T-helper 17 cell (primary cell): ENCODE measurements at regions not wholly inside any gene's neighbourhood (a gene's known extent, or its start where the extent isn't known, plus 50 kb on each side); places are given as distances from the start of the nearest gene placed in this dataset.
"Not testable (repeated sequence)": the region's sequence is repeated elsewhere in the genome, so short reads cannot be mapped to it uniquely, and the experiment has no call there.

Experiments used
- ATAC-seq: fragments of 150-1000 bp; cut with Tn5 transposase; 2 replicates; pipeline ENCODE4 v1.10.0; 2021; ENCODE audit warnings: mild to moderate bottlenecking, moderate library complexity
- DNase-seq, 3 donors: peaks; one replicate each; pipeline versions ENCODE4 v3.0.0 to v3.0.0-alpha.2; 2020 to 2021
- H3K9me3 ChIP-seq: one replicate; pipeline ENCODE4 v1.7.0; 2013; ENCODE audit warnings: low read length, mild to moderate bottlenecking; ENCODE audit not compliant: control insufficient read depth, poor library complexity, severe bottlenecking
- H3K27ac Mint-ChIP-seq: one replicate; pipeline ENCODE4 v1.8.0; 2022; ENCODE audit warnings: mild to moderate bottlenecking, moderate library complexity, mixed read lengths
- H3K27me3 Mint-ChIP-seq: one replicate; pipeline ENCODE4 v1.8.0; 2022; ENCODE audit warnings: mixed read lengths
- H3K36me3 Mint-ChIP-seq: one replicate; pipeline ENCODE4 v1.8.0; 2022; ENCODE audit warnings: low read depth, mixed read lengths
- H3K4me1 Mint-ChIP-seq: one replicate; pipeline ENCODE4 v1.8.0; 2022; ENCODE audit warnings: mild to moderate bottlenecking, mixed read lengths
- H3K4me3 Mint-ChIP-seq: one replicate; pipeline ENCODE4 v1.8.0; 2022; ENCODE audit warnings: mild to moderate bottlenecking, moderate library complexity, mixed read lengths

- Mint-ChIP-seq H3K27me3 (no peaks in the 10 kb centered on the region), H3K4me1 (no peaks in the 10 kb centered on the region), H3K4me3 (no peak overlapping the region), H3K36me3 (no peaks in the 10 kb centered on the region), H3K27ac (no peak overlapping the region)
- ATAC-seq (no peak), DNase-seq (no peak)
- H3K9me3 ChIP-seq: no peaks in the 10 kb centered on the region
Observed at GRCh38 chr18:1487457-1487856, 582.8 kb downstream of the ADCYAP1 start.

- H3K27me3 Mint-ChIP-seq: no peaks in the 10 kb centered on the region
- no peak overlapping the region for H3K27ac Mint-ChIP-seq
- no peak for ATAC-seq
- no peaks in the 10 kb centered on the region for H3K4me1 Mint-ChIP-seq
- DNase-seq: no peak
- H3K9me3 ChIP-seq: no peaks in the 10 kb centered on the region
- H3K4me3 Mint-ChIP-seq: no peak overlapping the region
- H3K36me3 Mint-ChIP-seq: no peaks in the 10 kb centered on the region
Observed at GRCh38 chr18:1488394-1488793, 583.7 kb downstream of the ADCYAP1 start.

DNA sequence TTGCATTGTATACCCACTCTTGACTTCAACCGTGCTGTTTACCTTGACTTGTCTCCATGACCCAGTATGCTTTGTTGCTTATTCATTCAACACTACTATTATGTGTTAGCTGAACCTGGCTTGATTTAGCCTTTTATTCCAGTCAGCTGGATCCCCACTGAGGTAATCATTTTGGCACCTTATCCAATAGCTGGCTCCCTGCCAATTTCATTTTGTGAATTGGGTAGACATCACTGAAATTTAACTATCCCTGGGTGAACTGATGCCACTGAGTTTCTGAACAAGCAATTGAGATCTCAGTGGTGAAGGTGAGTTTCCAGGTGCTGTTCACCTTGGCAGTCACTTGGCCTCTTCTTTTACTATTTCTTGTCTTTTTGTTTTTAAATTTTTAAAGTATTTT lies 584.3 kb downstream of the ADCYAP1 start:
- H3K4me3 Mint-ChIP-seq: no peak overlapping the region
- no peaks in the 10 kb centered on the region for H3K36me3 Mint-ChIP-seq
- H3K27me3 Mint-ChIP-seq: no peaks in the 10 kb centered on the region
- ATAC-seq: no peak
- no peaks in the 10 kb centered on the region for H3K4me1 Mint-ChIP-seq
- DNase-seq: no peak
- H3K27ac Mint-ChIP-seq: no peak overlapping the region
- H3K9me3 ChIP-seq: no peaks in the 10 kb centered on the region

DNA sequence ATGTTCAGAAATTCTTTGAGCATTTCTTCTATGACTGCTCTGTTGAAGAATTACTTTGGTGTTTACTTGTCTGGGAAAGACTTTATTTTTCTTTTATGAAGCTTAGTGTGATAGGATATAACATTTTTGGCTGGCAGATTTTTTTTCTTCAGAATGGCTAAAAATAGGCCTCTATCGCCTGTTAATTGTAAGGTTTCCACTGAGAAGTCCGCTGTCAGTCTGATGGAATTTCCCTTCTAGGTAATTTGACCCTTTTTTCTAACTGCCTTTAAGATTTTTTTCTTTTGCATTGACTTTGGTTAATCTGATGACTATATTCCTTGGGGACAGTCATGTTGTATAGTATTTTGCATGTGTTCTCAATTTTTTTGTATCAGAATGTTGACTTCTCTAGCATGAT lies 590.7 kb downstream of the ADCYAP1 start:
- H3K4me1 Mint-ChIP-seq: no peaks in the 10 kb centered on the region
- H3K9me3 ChIP-seq: no peaks in the 10 kb centered on the region
- H3K4me3 Mint-ChIP-seq: no peak overlapping the region
- DNase-seq (no peak), ATAC-seq (no peak)
- no peak overlapping the region for H3K27ac Mint-ChIP-seq
- H3K36me3 Mint-ChIP-seq: no peaks in the 10 kb centered on the region
- H3K27me3 Mint-ChIP-seq: no peaks in the 10 kb centered on the region

GRCh38 chr18:1496096-1496495 lies 591.4 kb downstream of the ADCYAP1 start:
- no peak for ATAC-seq
- Mint-ChIP-seq H3K4me3 (no peak overlapping the region), H3K36me3 (no peaks in the 10 kb centered on the region), H3K4me1 (no peaks in the 10 kb centered on the region), H3K27ac (no peak overlapping the region), H3K27me3 (no peaks in the 10 kb centered on the region)
- DNase-seq: no peak
- no peaks in the 10 kb centered on the region for H3K9me3 ChIP-seq

DNA sequence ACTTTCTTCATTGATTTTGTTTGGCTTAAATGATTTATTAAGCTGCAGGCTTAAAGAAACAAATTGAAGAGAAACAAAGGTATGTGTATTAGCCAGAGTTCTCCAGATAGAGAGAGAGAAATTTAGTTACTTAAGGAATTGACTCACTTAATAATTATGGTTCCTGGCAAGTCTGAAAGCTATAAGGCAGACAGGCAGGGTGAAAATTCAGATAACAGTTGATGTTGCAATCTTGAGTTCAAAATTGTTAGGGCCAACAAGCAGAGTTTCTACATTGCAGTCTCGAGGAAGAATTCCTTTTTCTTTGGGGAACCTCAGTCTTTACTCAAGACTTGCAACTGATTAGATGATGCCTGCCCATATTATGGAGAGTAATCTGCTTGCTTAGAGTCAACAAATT lies 593.5 kb downstream of the ADCYAP1 start:
- Mint-ChIP-seq H3K36me3 (no peaks in the 10 kb centered on the region), H3K27me3 (no peaks in the 10 kb centered on the region), H3K4me1 (no peaks in the 10 kb centered on the region), H3K4me3 (no peak overlapping the region), H3K27ac (no peak overlapping the region)
- ATAC-seq (no peak), DNase-seq (no peak)
- no peaks in the 10 kb centered on the region for H3K9me3 ChIP-seq

GRCh38 chr18:1499265-1499664 lies 594.6 kb downstream of the ADCYAP1 start:
- ATAC-seq (no peak), DNase-seq (no peak)
- no peaks in the 10 kb centered on the region for H3K27me3 Mint-ChIP-seq
- no peak overlapping the region for H3K4me3 Mint-ChIP-seq
- H3K27ac Mint-ChIP-seq: no peak overlapping the region
- H3K36me3 Mint-ChIP-seq: no peaks in the 10 kb centered on the region
- no peaks in the 10 kb centered on the region for H3K9me3 ChIP-seq
- H3K4me1 Mint-ChIP-seq: no peaks in the 10 kb centered on the region

- no peak for ATAC-seq
- Mint-ChIP-seq H3K27ac (no peak overlapping the region), H3K27me3 (no peaks in the 10 kb centered on the region), H3K4me3 (no peak overlapping the region), H3K36me3 (no peaks in the 10 kb centered on the region), H3K4me1 (no peaks in the 10 kb centered on the region)
- no peak for DNase-seq
- H3K9me3 ChIP-seq: no peaks in the 10 kb centered on the region
Observed at GRCh38 chr18:1503847-1504246, 599.2 kb downstream of the ADCYAP1 start.

GRCh38 chr18:1505856-1506255 lies 601.2 kb downstream of the ADCYAP1 start:
- Mint-ChIP-seq H3K4me1 (no peaks in the 10 kb centered on the region), H3K36me3 (no peaks in the 10 kb centered on the region), H3K27ac (no peak overlapping the region), H3K27me3 (no peaks in the 10 kb centered on the region), H3K4me3 (no peak overlapping the region)
- no peaks in the 10 kb centered on the region for H3K9me3 ChIP-seq
- DNase-seq (no peak), ATAC-seq (no peak)

DNA sequence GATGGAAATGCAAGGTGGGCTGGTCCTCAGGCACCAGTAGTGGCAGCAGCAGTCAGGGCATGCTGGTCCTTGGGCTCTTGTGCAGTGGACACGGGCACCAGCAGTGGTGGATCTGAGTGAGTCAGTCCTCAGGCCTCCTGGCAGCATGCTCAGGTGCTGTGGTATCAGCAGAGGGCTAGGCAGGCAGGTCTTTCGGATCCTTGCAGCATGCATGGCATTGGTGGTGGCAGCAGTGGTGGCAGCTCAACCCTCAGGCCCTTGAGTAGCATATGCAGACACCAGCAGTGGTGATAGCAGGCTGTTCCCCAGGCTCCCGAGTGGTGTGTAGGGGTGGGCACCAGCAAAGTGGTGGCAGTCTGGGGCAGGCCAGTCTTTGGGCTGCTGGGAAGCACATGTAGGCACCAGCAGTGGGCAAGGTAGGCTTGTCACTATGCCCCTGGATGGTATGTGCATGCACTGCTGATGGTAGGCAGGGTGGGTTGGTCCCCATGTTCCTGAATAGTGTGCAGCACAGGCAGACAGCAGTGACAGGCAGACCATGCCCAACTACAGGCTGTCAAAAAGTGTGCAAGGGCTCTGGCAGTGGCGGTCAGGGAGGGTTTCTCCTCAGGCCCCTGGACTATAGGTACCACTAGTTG lies 606.0 kb downstream of the ADCYAP1 start:
- H3K36me3 Mint-ChIP-seq: no peaks in the 10 kb centered on the region
- H3K9me3 ChIP-seq: no peaks in the 10 kb centered on the region
- H3K27me3 Mint-ChIP-seq: no peaks in the 10 kb centered on the region
- DNase-seq: no peak
- H3K4me1 Mint-ChIP-seq: no peaks in the 10 kb centered on the region
- H3K4me3 Mint-ChIP-seq: no peak overlapping the region
- no peak overlapping the region for H3K27ac Mint-ChIP-seq
- no peak for ATAC-seq

GRCh38 chr18:1511619-1512311 lies 607.1 kb downstream of the ADCYAP1 start:
- no peaks in the 10 kb centered on the region for H3K9me3 ChIP-seq
- no peak overlapping the region for H3K27ac Mint-ChIP-seq
- no peaks in the 10 kb centered on the region for H3K36me3 Mint-ChIP-seq
- H3K4me3 Mint-ChIP-seq: no peak overlapping the region
- no peak for ATAC-seq
- H3K27me3 Mint-ChIP-seq: no peaks in the 10 kb centered on the region
- no peaks in the 10 kb centered on the region for H3K4me1 Mint-ChIP-seq
- DNase-seq: no peak

DNA sequence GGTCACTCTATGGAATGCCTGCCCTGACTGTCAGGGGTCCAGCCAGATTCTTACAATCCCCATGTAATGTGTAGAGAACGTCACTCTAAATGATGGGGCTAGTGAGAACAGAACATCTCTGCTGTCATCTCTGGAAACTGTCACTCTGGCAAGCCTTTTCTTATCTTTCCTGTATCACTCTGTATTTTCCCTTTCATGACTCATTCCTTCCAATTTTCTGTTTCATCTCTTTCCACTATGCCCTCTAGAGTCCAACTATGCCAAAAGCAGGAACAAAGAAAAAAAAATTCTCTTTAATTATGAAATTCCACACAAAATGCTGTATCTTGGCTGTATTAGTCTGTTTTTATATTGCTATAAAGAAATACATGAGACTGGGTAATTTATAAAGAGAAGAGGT lies 608.8 kb downstream of the ADCYAP1 start:
- DNase-seq: no peak
- H3K27ac Mint-ChIP-seq: no peak overlapping the region
- no peak for ATAC-seq
- no peak overlapping the region for H3K4me3 Mint-ChIP-seq
- H3K36me3 Mint-ChIP-seq: no peaks in the 10 kb centered on the region
- no peaks in the 10 kb centered on the region for H3K4me1 Mint-ChIP-seq
- H3K9me3 ChIP-seq: no peaks in the 10 kb centered on the region
- H3K27me3 Mint-ChIP-seq: no peaks in the 10 kb centered on the region

GRCh38 chr18:1521588-1522248 lies 617.0 kb downstream of the ADCYAP1 start:
- not testable (repeated sequence) for H3K27ac Mint-ChIP-seq, H3K4me3 Mint-ChIP-seq

GRCh38 chr18:1522249-1522615 lies 617.6 kb downstream of the ADCYAP1 start:
- no peaks in the 10 kb centered on the region for H3K9me3 ChIP-seq
- Mint-ChIP-seq H3K27me3 (no peaks in the 10 kb centered on the region), H3K4me1 (no peaks in the 10 kb centered on the region), H3K36me3 (no peaks in the 10 kb centered on the region), H3K4me3 (no peak overlapping the region), H3K27ac (no peak overlapping the region)
- DNase-seq (no peak), ATAC-seq (no peak)

More at GRCh38 chr18:1521588-1522248, 617.0 kb downstream of the ADCYAP1 start:
- DNase-seq, H3K4me1 Mint-ChIP-seq, H3K36me3 Mint-ChIP-seq, ATAC-seq, H3K27me3 Mint-ChIP-seq, H3K9me3 ChIP-seq: not testable (repeated sequence)
